HL-60 (cell line): ENCODE measurements at regions not wholly inside any gene's neighbourhood (a gene's known extent, or its start where the extent isn't known, plus 50 kb on each side); places are given as distances from the start of the nearest gene placed in this dataset.

Experiments
- DNase-seq, 2 experiments: peaks; one replicate each; pipeline ENCODE4 v3.0.0-alpha.2; 2010 to 2020; ENCODE audit warnings: low read depth in 1 of 2, low spot score in 1 of 2
- H3K27ac ChIP-seq: fragments of 250-450 bp; sonication (Bioruptor Pico); replicated peaks from 2 replicates; pipeline ENCODE4 v1.5.1; 2020; ENCODE audit warnings: mild to moderate bottlenecking, moderate library complexity
- H3K27me3 ChIP-seq: fragments of 250-450 bp; sonication (Bioruptor Pico); 2 replicates; pipeline ENCODE4 v1.5.1; 2021; ENCODE audit warnings: mild to moderate bottlenecking, moderate library complexity; ENCODE audit not compliant: insufficient read depth, poor library complexity, severe bottlenecking
- H3K4me3 ChIP-seq: replicated peaks from 2 replicates; pipeline ENCODE4 v1.5.1; 2011; ENCODE audit warnings: mild to moderate bottlenecking, control low read depth, low read length; ENCODE audit not compliant: insufficient read depth
- CTCF ChIP-seq: IDR thresholded peaks from one replicate; pipeline ENCODE4 v1.5.1; 2011; ENCODE audit warnings: low read length, control low read depth, inconsistent platforms; ENCODE audit not compliant: insufficient read depth
- GABPA ChIP-seq: IDR thresholded peaks from 2 replicates; pipeline ENCODE4 v1.6.1; 2012; ENCODE audit warnings: low read depth
- POLR2AphosphoS5 ChIP-seq: IDR thresholded peaks from 2 replicates; pipeline ENCODE4 v1.6.1; 2012; ENCODE audit warnings: low read depth
- REST ChIP-seq: IDR thresholded peaks from 2 replicates; pipeline ENCODE4 v1.6.1; 2012; ENCODE audit warnings: low read depth; ENCODE audit not compliant: insufficient replicate concordance
- SPI1 ChIP-seq: IDR thresholded peaks from 2 replicates; pipeline ENCODE4 v1.6.1; 2012; ENCODE audit warnings: low read depth, mild to moderate bottlenecking, borderline replicate concordance

GRCh38 chr15:77846986-77847385, 214.3 kb upstream of the LINGO1 start:
- Histone ChIP-seq H3K4me3 (no peak overlapping the region), H3K27ac (no peak overlapping the region), H3K27me3 (peaks cover 2% of the 10 kb centered on the region)
- no peak for DNase-seq
- TF ChIP-seq POLR2AphosphoS5, result no peak
- TF ChIP-seq GABPA, result no peak

GRCh38 chr15:77846360-77846759, 213.6 kb upstream of the LINGO1 start:
- DNase-seq, result no peak
- TF ChIP-seq REST, result no peak
- no peak overlapping the region for H3K4me3 ChIP-seq
- H3K27me3 ChIP-seq, result peaks cover 1% of the 10 kb centered on the region
- no peak overlapping the region for H3K27ac ChIP-seq

- H3K27me3 ChIP-seq, result no peaks in the 10 kb centered on the region
- TF ChIP-seq CTCF (no peak), REST (no peak), SPI1 (no peak), GABPA (no peak), POLR2AphosphoS5 (no peak)
- H3K27ac ChIP-seq, result no peak overlapping the region
- no peak for DNase-seq
- no peak overlapping the region for H3K4me3 ChIP-seq
Observed at GRCh38 chr15:77844798-77845446, 212.2 kb upstream of the LINGO1 start.

- Histone ChIP-seq H3K27ac (no peak overlapping the region), H3K27me3 (no peaks in the 10 kb centered on the region), H3K4me3 (no peak overlapping the region)
- no peak for TF ChIP-seq CTCF
- TF ChIP-seq POLR2AphosphoS5, result no peak
- no peak for TF ChIP-seq SPI1
- no peak for TF ChIP-seq GABPA
- no peak for TF ChIP-seq REST
- no peak for DNase-seq
Observed at GRCh38 chr15:77843546-77843945, 210.8 kb upstream of the LINGO1 start.
